ENCODE measurements at regions not wholly inside any gene's neighbourhood (a gene's known extent, or its start where the extent isn't known, plus 50 kb on each side); places are given as distances from the start of the nearest gene placed in this dataset.

DNA sequence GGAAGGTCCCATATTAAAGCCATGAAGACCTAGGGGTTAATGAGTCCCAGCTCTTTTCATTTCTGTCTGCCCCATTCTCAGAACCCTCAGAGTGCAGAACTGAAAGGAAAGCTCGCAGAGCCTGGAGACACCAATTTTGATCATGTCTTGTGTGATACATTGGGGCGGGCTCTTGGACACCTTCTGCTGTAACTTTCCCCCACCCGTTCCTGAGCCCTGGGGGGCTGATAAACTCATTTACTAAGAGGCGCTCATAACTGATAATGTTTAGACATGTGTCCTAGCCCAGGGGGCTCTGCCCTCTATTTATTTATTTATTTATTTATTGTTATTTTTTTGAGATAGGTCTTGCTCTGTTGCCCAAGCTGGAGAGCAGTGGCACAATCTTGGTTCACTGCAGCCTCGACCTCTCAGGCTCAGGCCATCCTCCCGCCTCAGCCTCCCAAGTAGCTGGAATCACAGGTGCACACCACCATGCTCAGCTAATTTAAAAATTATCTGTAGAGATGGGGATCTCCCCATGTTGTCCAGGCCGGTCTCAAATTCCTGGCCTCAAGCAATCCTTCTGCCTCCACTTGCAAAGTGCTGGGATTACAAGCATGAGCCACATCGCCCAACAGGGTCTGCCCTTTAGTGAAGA is 72.4 kb upstream of the HAAO start:
- intact Hi-C loops (cut with DNase I) = no loop called here

DNA sequence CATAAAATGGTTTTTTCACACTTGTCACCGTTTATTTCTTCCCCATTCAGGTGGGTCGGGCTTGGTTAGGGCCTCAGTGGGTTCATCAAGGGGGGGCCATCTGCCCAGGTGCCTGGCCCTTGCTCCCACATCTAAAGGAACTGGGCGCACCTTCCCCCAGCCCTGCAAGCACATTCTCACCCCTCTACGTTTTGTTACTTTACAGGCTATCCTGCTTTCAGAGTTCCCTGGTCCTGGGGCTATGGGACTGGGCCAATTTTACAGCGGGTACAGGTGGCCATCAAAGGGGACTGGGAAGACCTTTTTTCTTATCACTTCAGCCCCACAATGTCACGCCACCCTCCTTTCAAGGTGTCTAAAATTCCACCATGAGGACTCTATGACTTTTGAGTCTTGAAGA is 71.8 kb upstream of the HAAO start:
- no peak overlapping the region for H3K4me3 ChIP-seq
- FAIRE-seq (no peak), DNase-seq (peak in 1 of 6 donors; percentile 17), ATAC-seq (no peak)
- TF ChIP-seq, protein P1, sequence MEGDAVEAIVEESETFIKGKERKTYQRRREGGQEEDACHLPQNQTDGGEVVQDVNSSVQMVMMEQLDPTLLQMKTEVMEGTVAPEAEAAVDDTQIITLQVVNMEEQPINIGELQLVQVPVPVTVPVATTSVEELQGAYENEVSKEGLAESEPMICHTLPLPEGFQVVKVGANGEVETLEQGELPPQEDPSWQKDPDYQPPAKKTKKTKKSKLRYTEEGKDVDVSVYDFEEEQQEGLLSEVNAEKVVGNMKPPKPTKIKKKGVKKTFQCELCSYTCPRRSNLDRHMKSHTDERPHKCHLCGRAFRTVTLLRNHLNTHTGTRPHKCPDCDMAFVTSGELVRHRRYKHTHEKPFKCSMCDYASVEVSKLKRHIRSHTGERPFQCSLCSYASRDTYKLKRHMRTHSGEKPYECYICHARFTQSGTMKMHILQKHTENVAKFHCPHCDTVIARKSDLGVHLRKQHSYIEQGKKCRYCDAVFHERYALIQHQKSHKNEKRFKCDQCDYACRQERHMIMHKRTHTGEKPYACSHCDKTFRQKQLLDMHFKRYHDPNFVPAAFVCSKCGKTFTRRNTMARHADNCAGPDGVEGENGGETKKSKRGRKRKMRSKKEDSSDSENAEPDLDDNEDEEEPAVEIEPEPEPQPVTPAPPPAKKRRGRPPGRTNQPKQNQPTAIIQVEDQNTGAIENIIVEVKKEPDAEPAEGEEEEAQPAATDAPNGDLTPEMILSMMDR (IDR thresholded peaks at IDR 0.05) = no peak
- WGBS, 2 donors = 84 to 89% methylated on average over 6 of the region's 6 CpGs
- no peaks in the 10 kb centered on the region for H3K27me3 ChIP-seq
- no peak overlapping the region for H3K27ac ChIP-seq
- H3K4me1 ChIP-seq = no peaks in the 10 kb centered on the region
- no peaks in the 10 kb centered on the region for H3K36me3 ChIP-seq
- intact Hi-C loops (cut with DNase I) = no loop called here
- H3K9me3 ChIP-seq = no peaks in the 10 kb centered on the region

More for the DNA sequence above, 72.4 kb upstream of the HAAO start:
- FAIRE-seq (no peak), DNase-seq (no peak), ATAC-seq (no peak)
- TF ChIP-seq, protein P1 (IDR thresholded peaks at IDR 0.05) = no peak
- Histone ChIP-seq H3K4me3 (no peak overlapping the region), H3K27ac (no peak overlapping the region), H3K27me3 (no peaks in the 10 kb centered on the region), H3K9me3 (no peaks in the 10 kb centered on the region), H3K4me1 (no peaks in the 10 kb centered on the region), H3K36me3 (no peaks in the 10 kb centered on the region)
- 90 to 93% methylated on average over 8 of the region's 8 CpGs for WGBS, 2 donors

DNA sequence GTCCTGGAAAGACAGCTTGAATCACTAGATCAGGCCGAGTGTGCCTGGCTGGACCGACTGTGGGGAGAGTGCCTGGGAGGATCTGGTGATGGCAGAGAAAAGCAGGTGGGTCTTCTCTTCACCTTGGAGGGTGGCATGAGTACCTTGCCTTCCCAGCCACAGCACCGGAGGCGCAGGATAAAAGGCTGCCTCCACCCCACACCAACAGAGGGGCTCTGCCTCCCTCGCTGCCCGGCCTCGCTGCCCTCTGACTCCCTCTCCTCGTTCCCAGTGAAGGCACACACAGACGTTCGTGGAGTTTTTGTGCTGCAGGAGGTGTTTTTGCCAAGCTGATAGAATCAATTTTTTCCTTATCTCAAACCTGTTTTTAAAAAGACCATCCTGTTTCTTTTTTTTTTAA is 71.4 kb upstream of the HAAO start:
- intact Hi-C loops (cut with DNase I) = no loop called here
- no peak overlapping the region for H3K4me3 ChIP-seq
- FAIRE-seq = no peak
- H3K36me3 ChIP-seq = no peaks in the 10 kb centered on the region
- TF ChIP-seq, protein P1 (IDR thresholded peaks at IDR 0.05) = no peak
- no peaks in the 10 kb centered on the region for H3K27me3 ChIP-seq
- H3K4me1 ChIP-seq = no peaks in the 10 kb centered on the region
- peak in 1 of 6 donors; percentile 37 for DNase-seq
- H3K9me3 ChIP-seq = no peaks in the 10 kb centered on the region
- ATAC-seq = no peak
- H3K27ac ChIP-seq = no peak overlapping the region
- 86 to 88% methylated on average over 10 of the region's 10 CpGs for whole genome bisulfite sequencing, 2 donors

DNA sequence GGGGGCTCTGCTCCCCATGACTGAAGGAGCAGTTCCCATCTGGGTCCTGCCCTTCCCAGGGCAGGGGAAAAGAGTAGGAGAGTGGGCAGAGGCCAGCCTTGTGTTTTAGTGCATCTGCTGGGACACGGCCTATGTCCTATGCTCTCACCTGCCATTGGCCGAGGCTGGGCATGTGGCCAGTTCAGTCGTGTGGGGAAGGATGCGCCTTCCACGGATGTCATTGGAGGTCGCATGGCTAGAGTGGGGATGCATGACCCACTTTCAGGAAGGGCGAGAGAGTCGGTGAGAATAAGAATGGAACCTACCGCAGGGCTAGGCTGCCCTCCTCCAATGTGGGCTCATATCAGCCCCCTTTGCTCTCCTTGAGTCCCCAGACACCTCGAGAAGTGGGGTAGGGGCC is 70.9 kb upstream of the HAAO start:
- H3K9me3 ChIP-seq = no peaks in the 10 kb centered on the region
- no peak overlapping the region for H3K4me3 ChIP-seq
- H3K36me3 ChIP-seq = no peaks in the 10 kb centered on the region
- H3K4me1 ChIP-seq = no peaks in the 10 kb centered on the region
- H3K27me3 ChIP-seq = no peaks in the 10 kb centered on the region
- WGBS, 2 donors = 86 to 89% methylated on average over 10 of the region's 10 CpGs
- ATAC-seq (no peak), DNase-seq (peak in 1 of 6 donors; percentile 37), FAIRE-seq (no peak)
- no peak overlapping the region for H3K27ac ChIP-seq
- TF ChIP-seq, protein P1 (IDR thresholded peaks at IDR 0.05) = no peak
- intact Hi-C loops (cut with DNase I) = no loop called here

DNA sequence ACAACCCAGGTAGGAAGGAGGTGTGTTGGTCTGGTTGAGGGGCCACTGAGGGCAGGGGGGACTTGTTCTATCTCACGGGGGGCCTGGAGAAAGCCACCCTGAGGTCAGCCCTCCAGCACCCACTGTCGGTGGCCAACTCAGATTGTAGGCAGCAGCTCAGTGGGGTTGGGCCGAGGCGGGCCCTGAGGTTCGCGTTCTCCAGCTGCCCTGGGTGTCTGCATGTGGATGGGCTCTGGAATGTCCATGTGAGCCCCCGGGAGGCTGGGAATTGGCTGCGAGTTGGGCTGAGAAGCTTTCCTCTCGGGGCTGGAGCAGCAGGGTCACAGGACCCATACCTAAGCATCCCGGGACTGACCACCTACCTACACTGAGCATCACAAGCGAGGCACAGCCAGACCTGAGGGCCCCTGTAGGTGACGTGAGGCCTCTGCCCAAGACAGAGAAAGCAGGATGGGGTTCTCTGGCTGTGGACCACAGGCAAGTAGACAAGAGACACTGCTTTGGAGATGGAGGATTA is 70.3 kb upstream of the HAAO start:
- FAIRE-seq (no peak), DNase-seq (peak in 1 of 6 donors; percentile 44), ATAC-seq (no peak)
- no peaks in the 10 kb centered on the region for H3K36me3 ChIP-seq
- no peaks in the 10 kb centered on the region for H3K27me3 ChIP-seq
- H3K4me3 ChIP-seq = no peak overlapping the region
- H3K27ac ChIP-seq = no peak overlapping the region
- 81 to 93% methylated on average over 11 to 12 of the region's 12 CpGs for WGBS, 2 donors
- TF ChIP-seq, protein P1 (IDR thresholded peaks at IDR 0.05) = no peak
- no peaks in the 10 kb centered on the region for H3K4me1 ChIP-seq
- no peaks in the 10 kb centered on the region for H3K9me3 ChIP-seq
- intact Hi-C loops (cut with DNase I) = no loop called here

Measured in pancreas (tissue), 10 donors.